HCT116 (cell line): ENCODE measurements at regions not wholly inside any gene's neighbourhood (a gene's known extent, or its start where the extent isn't known, plus 50 kb on each side); places are given as distances from the start of the nearest gene placed in this dataset.

Experiments used
- ATAC-seq: fragments of 200-7000 bp; cut with Tn5 transposase; 2 replicates; pipeline ENCODE4 v1.9.1; 2020; ENCODE audit warnings: mild to moderate bottlenecking, moderate library complexity
- BruUV-seq: library from RNA; stranded (reverse); fragments of 400-500 nt; replicated peaks from 2 replicates; lab custom pipeline; 2021; lab: Mats Ljungman, UMichigan
- CTCF ChIA-PET: fragments of 300-600 bp; sonication (Branson Sonifier 250); formaldehyde crosslinking; loops from one replicate; lab custom pipeline; 2021; ENCODE audit warnings: antibody characterized with exemption; lab: Charles Lee
- POLR2A ChIA-PET: fragments of 300-600, 350-600 bp; sonication (Branson Sonifier 250); formaldehyde crosslinking; loops from one replicate; lab custom pipeline; 2021; ENCODE audit warnings: antibody characterized with exemption; lab: Charles Lee
- RAD21 ChIA-PET, 2 experiments: fragments of 300-600 bp; sonication (Branson Sonifier 250); formaldehyde crosslinking; loops; one replicate each; lab custom pipeline; 2023; ENCODE audit warnings: low total read pairs in 2 of 2; ENCODE audit not compliant: uncharacterized antibody in 2 of 2, unreplicated experiment in 2 of 2, low non-redundant PET in 1 of 2; lab: Charles Lee
- DNase-seq: peaks from one replicate; pipeline ENCODE4 v3.0.0-alpha.2; 2010; ENCODE audit warnings: low read depth, low spot score
- H2AFZ ChIP-seq: fragments of 200-600 bp; shearing (Covaris generic), sonication (generic); 2 replicates; pipeline ENCODE4 v1.6.1; 2017; ENCODE audit warnings: low read depth, mixed run types, mixed read lengths, antibody characterized with exemption, low read length; ENCODE audit not compliant: poor library complexity, severe bottlenecking
- H3K27ac ChIP-seq: 2 replicates; pipeline ENCODE4 v1.5.1; 2012; ENCODE audit warnings: low read depth, low read length
- H3K27me3 ChIP-seq: fragments of 200-600 bp; sonication (generic); 2 replicates; pipeline ENCODE4 v1.6.1; 2016; ENCODE audit warnings: mixed run types, low read length, mixed read lengths; ENCODE audit not compliant: insufficient read depth
- H3K36me3 ChIP-seq, 2 experiments: fragments of 200-500 bp in 1 of 2; fragments of 200-600 bp in 1 of 2; sonication (Bioruptor generic) in 1 of 2; sonication (generic) in 1 of 2; 2 replicates each; pipeline versions ENCODE4 v1.5.1 to v1.6.1; 2014 to 2016; ENCODE audit warnings: low read length in 2 of 2, inconsistent platforms in 1 of 2, mixed read lengths in 1 of 2, mixed run types in 1 of 2; ENCODE audit not compliant: insufficient read depth in 2 of 2, control insufficient read depth in 1 of 2
- H3K4me1 ChIP-seq, 2 experiments: fragments of 200-600 bp in 1 of 2; sonication (generic) in 1 of 2; 2 replicates each; pipeline versions ENCODE4 v1.5.1 to v1.6.1; 2012 to 2017; ENCODE audit warnings: low read length in 2 of 2, inconsistent platforms in 1 of 2, mild to moderate bottlenecking in 1 of 2, mixed read lengths in 1 of 2, mixed run types in 1 of 2, moderate library complexity in 1 of 2; ENCODE audit not compliant: insufficient read depth in 2 of 2, control insufficient read depth in 1 of 2
- H3K4me2 ChIP-seq: fragments of 200-600 bp; sonication (generic); 2 replicates; pipeline ENCODE4 v1.6.1; 2017; ENCODE audit warnings: mixed run types, low read length, mixed read lengths
- H3K4me3 ChIP-seq, 2 experiments: fragments of 200-600 bp in 1 of 2; sonication (generic) in 1 of 2; replicated peaks in 1 of 2; 2 replicates each; pipeline ENCODE4 v1.5.1; 2011 to 2016; ENCODE audit warnings: low read length in 2 of 2, control low read depth in 1 of 2, low read depth in 1 of 2, mild to moderate bottlenecking in 1 of 2, mixed read lengths in 1 of 2, mixed run types in 1 of 2
- H3K79me2 ChIP-seq: fragments of 200-600 bp; sonication (generic); 2 replicates; pipeline ENCODE4 v1.6.1; 2017; ENCODE audit warnings: mild to moderate bottlenecking, mixed run types, low read length, moderate library complexity, mixed read lengths; ENCODE audit not compliant: insufficient read depth
- H3K9ac ChIP-seq: fragments of 200-600 bp; sonication (generic); 2 replicates; pipeline ENCODE4 v1.6.1; 2016; ENCODE audit warnings: low read length, mixed read lengths
- H3K9me2 ChIP-seq: fragments of 200-600 bp; sonication (generic), shearing (Covaris generic); 2 replicates; pipeline ENCODE4 v1.6.1; 2017; ENCODE audit warnings: mixed run types, mild to moderate bottlenecking, moderate library complexity; ENCODE audit not compliant: insufficient read depth
- H3K9me3 ChIP-seq, 2 experiments: fragments of 200-500 bp in 1 of 2; fragments of 200-600 bp in 1 of 2; sonication (Bioruptor generic) in 1 of 2; sonication (generic) in 1 of 2; 2 replicates each; pipeline ENCODE4 v1.6.1; 2014 to 2017; ENCODE audit warnings: low read length in 2 of 2, mixed read lengths in 2 of 2, inconsistent platforms in 1 of 2, low read depth in 1 of 2, mild to moderate bottlenecking in 1 of 2, mixed run types in 1 of 2, moderate library complexity in 1 of 2; ENCODE audit not compliant: control insufficient read depth in 1 of 2, insufficient read depth in 1 of 2
- H4K20me1 ChIP-seq: fragments of 200-600 bp; sonication (generic), shearing (Covaris generic); 2 replicates; pipeline ENCODE4 v1.6.1; 2017; ENCODE audit warnings: mixed run types, mild to moderate bottlenecking, moderate library complexity; ENCODE audit not compliant: insufficient read depth
- EZH2 ChIP-seq: fragments of 200-600 bp; sonication (generic); IDR thresholded peaks from 2 replicates; pipeline ENCODE4 v1.6.1; 2017; ENCODE audit warnings: antibody characterized with exemption, mixed run types
- MAX ChIP-seq: IDR thresholded peaks from 2 replicates; pipeline ENCODE4 v1.6.1; 2012
- SRF ChIP-seq: IDR thresholded peaks from 2 replicates; pipeline ENCODE4 v1.6.1; 2012; ENCODE audit warnings: low read depth
- TCF7L2 ChIP-seq: IDR thresholded peaks from 2 replicates; pipeline ENCODE4 v1.7.0; 2011; ENCODE audit warnings: borderline replicate concordance, inconsistent platforms; ENCODE audit not compliant: insufficient read depth, insufficient read length; ENCODE audit errors: extremely low read depth
- intact Hi-C: fragments of 100-400 bp; cut with micrococcal nuclease; formaldehyde crosslinking; loops from 2 replicates; pipeline ENCODE4 v1.10.0; 2022

GRCh38 chr4:126856906-126857305 is 775.9 kb upstream of the INTU start:
- no peak for TF ChIP-seq SRF
- no peak for TF ChIP-seq EZH2
- POLR2A ChIA-PET: no interaction called here

GRCh38 chr4:126859314-126859713 is 773.4 kb upstream of the INTU start:
- no peak overlapping the region for H3K4me3 ChIP-seq
- no peak overlapping the region for H2AFZ ChIP-seq
- intact Hi-C loops: no loop called here
- H3K4me2 ChIP-seq: no peak overlapping the region
- no peak overlapping the region for H3K27ac ChIP-seq
- ATAC-seq: no peak
- no peaks in the 10 kb centered on the region for H3K9me2 ChIP-seq
- no peaks in the 10 kb centered on the region for H3K79me2 ChIP-seq
- H3K4me1 ChIP-seq: no peaks in the 10 kb centered on the region
- H3K27me3 ChIP-seq: no peaks in the 10 kb centered on the region
- no peaks in the 10 kb centered on the region for H4K20me1 ChIP-seq
- RAD21 ChIA-PET: no interaction called here
- CTCF ChIA-PET: no interaction called here
- no peak overlapping the region for H3K9ac ChIP-seq
- no TSS peak for BruUV-seq
- no peaks in the 10 kb centered on the region for H3K36me3 ChIP-seq
- POLR2A ChIA-PET: no interaction called here
- TF ChIP-seq SRF (no peak), TCF7L2 (no peak), MAX (no peak), EZH2 (no peak)
- TF ChIP-seq, all 23 proteins: peak for 0
- no peak for DNase-seq
- H3K9me3 ChIP-seq: no peaks in the 10 kb centered on the region

More at GRCh38 chr4:126856906-126857305, 775.9 kb upstream of the INTU start:
- ChIA-PET RAD21 (no interaction called here), CTCF (no interaction called here)
- H3K9ac ChIP-seq: no peak overlapping the region
- intact Hi-C loops: no loop called here
- ATAC-seq: no peak
- no peaks in the 10 kb centered on the region for H4K20me1 ChIP-seq
- H2AFZ ChIP-seq: no peak overlapping the region
- no peaks in the 10 kb centered on the region for H3K36me3 ChIP-seq
- no TSS peak for BruUV-seq
- no peak for DNase-seq
- H3K9me3 ChIP-seq: no peaks in the 10 kb centered on the region
- no peaks in the 10 kb centered on the region for H3K27me3 ChIP-seq
- H3K4me1 ChIP-seq: peaks cover 0 to under 1% of the 10 kb centered on the region in 2 experiments; a peak in 2 of 4 replicates
- H3K4me2 ChIP-seq: no peak overlapping the region
- H3K9me2 ChIP-seq: no peaks in the 10 kb centered on the region
- no peak overlapping the region for H3K27ac ChIP-seq
- H3K79me2 ChIP-seq: no peaks in the 10 kb centered on the region
- no peak overlapping the region for H3K4me3 ChIP-seq
